B cell (primary cell): ENCODE measurements at regions not wholly inside any gene's neighbourhood (a gene's known extent, or its start where the extent isn't known, plus 50 kb on each side); places are given as distances from the start of the nearest gene placed in this dataset.

ENCODE experiments used
- ATAC-seq: fragments of 200-7000 bp; cut with Tn5 transposase; one replicate; pipeline ENCODE4 v1.10.0; 2021; ENCODE audit warnings: low read depth, mild to moderate bottlenecking, moderate number of reproducible peaks, moderate library complexity
- CTCF ChIA-PET: fragments of 350-600 bp; sonication (Branson Sonifier 250); formaldehyde crosslinking; loops from one replicate; lab custom pipeline; 2021; ENCODE audit warnings: antibody characterized with exemption, inconsistent platforms; lab: Charles Lee
- POLR2A ChIA-PET: fragments of 350-600 bp; sonication (Branson Sonifier 250); formaldehyde crosslinking; loops from one replicate; lab custom pipeline; 2021; ENCODE audit warnings: antibody characterized with exemption; lab: Charles Lee
- DNase-seq: peaks from one replicate; pipeline ENCODE4 v3.0.0; 2013
- H2AFZ ChIP-seq: 2 replicates; pipeline ENCODE4 v1.6.1; 2012; ENCODE audit warnings: mild to moderate bottlenecking, low read depth, low read length; ENCODE audit not compliant: insufficient read depth, poor library complexity, severe bottlenecking
- H3K27ac ChIP-seq, 2 donors: 1 replicate in 1 of 2; 2 replicates in 1 of 2; pipeline ENCODE4 v1.5.1; 2012 to 2013; ENCODE audit warnings: low read length in 2 of 2, mild to moderate bottlenecking in 2 of 2, moderate library complexity in 1 of 2
- H3K27me3 ChIP-seq, 4 experiments: fragments of 200-600 bp in 1 of 4; sonication (generic) in 1 of 4; replicated peaks in 1 of 4; 1 replicate in 2 of 4; 2 replicates in 2 of 4; pipeline versions ENCODE4 v1.6.1 to v1.7.0; 2013 to 2016; ENCODE audit warnings: low read length in 3 of 4, mild to moderate bottlenecking in 2 of 4, mixed read lengths in 1 of 4, moderate library complexity in 1 of 4; ENCODE audit not compliant: insufficient read depth in 4 of 4, control insufficient read depth in 3 of 4; ENCODE audit errors: control extremely low read depth in 1 of 4
- H3K36me3 ChIP-seq, 2 experiments: replicated peaks in 1 of 2; 1 replicate in 1 of 2; 2 replicates in 1 of 2; pipeline versions ENCODE4 v1.6.1 to v1.7.1; 2013; ENCODE audit warnings: low read length in 1 of 2; ENCODE audit not compliant: insufficient read depth in 2 of 2, control insufficient read depth in 1 of 2; ENCODE audit errors: control extremely low read depth in 1 of 2, extremely low read depth in 1 of 2
- H3K4me1 ChIP-seq, 2 donors: fragments of 200-600 bp in 1 of 2; sonication (generic) in 1 of 2; 1 replicate in 1 of 2; 2 replicates in 1 of 2; pipeline versions ENCODE4 v1.5.1 to v1.6.1; 2013 to 2017; ENCODE audit warnings: low read length in 2 of 2; ENCODE audit not compliant: control insufficient read depth in 2 of 2, insufficient read depth in 2 of 2
- H3K4me2 ChIP-seq: replicated peaks from 2 replicates; pipeline ENCODE3; 2012; ENCODE audit warnings: mild to moderate bottlenecking, low read depth, low read length; ENCODE audit not compliant: poor library complexity, severe bottlenecking
- H3K4me3 ChIP-seq, 5 experiments: fragments of 200-600 bp in 1 of 5; sonication (generic) in 1 of 5; 1 replicate in 3 of 5; 2 replicates in 2 of 5; pipeline versions ENCODE4 v1.5.1 to v1.7.0; 2011 to 2016; ENCODE audit warnings: low read length in 4 of 5, mild to moderate bottlenecking in 4 of 5, low read depth in 2 of 5, control low read depth in 1 of 5, moderate library complexity in 1 of 5; ENCODE audit not compliant: insufficient read depth in 1 of 5; ENCODE audit errors: control extremely low read depth in 1 of 5, extremely low read depth in 1 of 5
- H3K79me2 ChIP-seq: fragments of 200-600 bp; sonication (generic); one replicate; pipeline ENCODE4 v1.6.0; 2016; ENCODE audit warnings: low read length; ENCODE audit not compliant: control insufficient read depth, insufficient read depth
- H3K9ac ChIP-seq: fragments of 200-600 bp; sonication (generic); 2 replicates; pipeline ENCODE4 v1.6.1; 2017; ENCODE audit warnings: mild to moderate bottlenecking, low read length, moderate library complexity
- H3K9me3 ChIP-seq, 3 donors: one replicate each; pipeline versions ENCODE4 v1.6.1 to v1.7.1; 2013; ENCODE audit warnings: low read length in 2 of 3; ENCODE audit not compliant: control insufficient read depth in 2 of 3, insufficient read depth in 1 of 3; ENCODE audit errors: control extremely low read depth in 1 of 3
- H4K20me1 ChIP-seq: 2 replicates; pipeline ENCODE4 v1.6.0; 2012; ENCODE audit warnings: mild to moderate bottlenecking, low read length; ENCODE audit not compliant: insufficient read depth, control insufficient read depth, poor library complexity, severe bottlenecking
- H3K27ac Mint-ChIP-seq: one replicate; pipeline ENCODE4 v1.8.0; 2021; ENCODE audit warnings: mixed read lengths
- H3K27me3 Mint-ChIP-seq: one replicate; pipeline ENCODE4 v1.8.0; 2021; ENCODE audit warnings: mixed read lengths
- H3K4me1 Mint-ChIP-seq: one replicate; pipeline ENCODE4 v1.8.0; 2021; ENCODE audit warnings: mixed read lengths
- H3K4me3 Mint-ChIP-seq: one replicate; pipeline ENCODE4 v1.8.0; 2021; ENCODE audit warnings: mixed read lengths
- H3K9me3 Mint-ChIP-seq: one replicate; pipeline ENCODE4 v1.8.0; 2022; ENCODE audit warnings: mixed read lengths; ENCODE audit not compliant: insufficient read depth
- EZH2 ChIP-seq: IDR thresholded peaks from 2 replicates; pipeline ENCODE4 v1.6.1; 2012; ENCODE audit warnings: borderline replicate concordance, low read depth, mild to moderate bottlenecking, moderate library complexity, low read length; ENCODE audit not compliant: insufficient read depth, poor library complexity, severe bottlenecking
- WGBS: methylation state at CpG from one replicate; pipeline ENCODE4 v1.1.5; 2013; ENCODE audit warnings: missing lambda C conversion rate; ENCODE audit not compliant: insufficient coverage; 5-methylcytosine and 5-hydroxymethylcytosine counted together
- intact Hi-C: fragments of 100-400 bp; cut with micrococcal nuclease; formaldehyde crosslinking; loops from one replicate; pipeline ENCODE4 v1.10.0; 2022
- TF ChIP-seq, protein P1 (sequence below): fragments of 200-600 bp; IDR thresholded peaks from one replicate; pipeline ENCODE4 v1.8.0; 2022; ENCODE audit warnings: antibody characterized with exemption, mild to moderate bottlenecking

DNA sequence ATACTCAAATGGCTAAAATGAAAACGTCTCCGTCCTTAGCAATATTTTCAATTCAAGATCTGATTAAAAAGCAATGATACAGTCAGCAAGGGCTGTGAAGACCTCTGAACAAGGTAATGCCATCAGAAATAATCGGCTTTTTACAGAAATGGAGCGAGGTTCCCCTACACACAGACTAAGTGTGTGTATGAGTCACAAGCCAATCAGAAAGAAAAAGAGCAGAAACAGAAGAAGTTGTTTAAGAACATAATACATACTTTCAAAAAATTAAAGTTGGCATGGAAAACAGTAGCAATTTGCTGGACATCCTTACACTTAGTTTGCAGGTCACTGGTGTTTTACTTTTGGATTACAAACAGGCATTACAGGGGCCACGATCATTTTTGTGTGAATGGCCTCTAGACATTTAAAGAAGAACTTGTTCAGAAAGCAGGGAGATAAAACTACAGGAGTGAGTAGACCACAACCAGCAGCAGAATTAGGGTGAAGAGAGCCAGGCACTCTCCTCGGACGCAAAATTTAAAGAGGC is 350.0 kb upstream of the RUNX1 start:
- POLR2A ChIA-PET = interaction anchor here (2.8 kb wide), 1 partner anchor 509 kb away, joined by 14 read pairs; no protein-coding TSS in a partner anchor
- Histone ChIP-seq H3K27ac (no peak overlapping the region), H3K4me3 (no peak overlapping the region), H2AFZ (peak overlapping the region; percentile 25), H3K36me3 (no peaks in the 10 kb centered on the region), H3K9me3 (no peaks in the 10 kb centered on the region), H3K27me3 (no peaks in the 10 kb centered on the region), H3K4me2 (no peak overlapping the region), H3K79me2 (no peaks in the 10 kb centered on the region), H3K9ac (no peak overlapping the region), H4K20me1 (no peaks in the 10 kb centered on the region), H3K4me1 (no peaks in the 10 kb centered on the region)
- 50% methylated on average over 1 of the region's 7 CpGs for WGBS
- H3K4me1 Mint-ChIP-seq = peaks cover 2% of the 10 kb centered on the region
- no peak overlapping the region for H3K4me3 Mint-ChIP-seq
- intact Hi-C loops = no loop called here
- peaks cover 6% of the 10 kb centered on the region for H3K27me3 Mint-ChIP-seq
- H3K9me3 Mint-ChIP-seq = no peaks in the 10 kb centered on the region
- no peak for ATAC-seq
- TF ChIP-seq EZH2 = no peak
- TF ChIP-seq, protein P1, sequence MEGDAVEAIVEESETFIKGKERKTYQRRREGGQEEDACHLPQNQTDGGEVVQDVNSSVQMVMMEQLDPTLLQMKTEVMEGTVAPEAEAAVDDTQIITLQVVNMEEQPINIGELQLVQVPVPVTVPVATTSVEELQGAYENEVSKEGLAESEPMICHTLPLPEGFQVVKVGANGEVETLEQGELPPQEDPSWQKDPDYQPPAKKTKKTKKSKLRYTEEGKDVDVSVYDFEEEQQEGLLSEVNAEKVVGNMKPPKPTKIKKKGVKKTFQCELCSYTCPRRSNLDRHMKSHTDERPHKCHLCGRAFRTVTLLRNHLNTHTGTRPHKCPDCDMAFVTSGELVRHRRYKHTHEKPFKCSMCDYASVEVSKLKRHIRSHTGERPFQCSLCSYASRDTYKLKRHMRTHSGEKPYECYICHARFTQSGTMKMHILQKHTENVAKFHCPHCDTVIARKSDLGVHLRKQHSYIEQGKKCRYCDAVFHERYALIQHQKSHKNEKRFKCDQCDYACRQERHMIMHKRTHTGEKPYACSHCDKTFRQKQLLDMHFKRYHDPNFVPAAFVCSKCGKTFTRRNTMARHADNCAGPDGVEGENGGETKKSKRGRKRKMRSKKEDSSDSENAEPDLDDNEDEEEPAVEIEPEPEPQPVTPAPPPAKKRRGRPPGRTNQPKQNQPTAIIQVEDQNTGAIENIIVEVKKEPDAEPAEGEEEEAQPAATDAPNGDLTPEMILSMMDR = no peak
- H3K27ac Mint-ChIP-seq = no peak overlapping the region
- CTCF ChIA-PET = interaction anchor here (1.1 to 4.4 kb wide), 12 partner anchors 10 to 706 kb away, joined by 3 to 78 read pairs (median 16); no protein-coding TSS in a partner anchor
- no peak for DNase-seq

DNA sequence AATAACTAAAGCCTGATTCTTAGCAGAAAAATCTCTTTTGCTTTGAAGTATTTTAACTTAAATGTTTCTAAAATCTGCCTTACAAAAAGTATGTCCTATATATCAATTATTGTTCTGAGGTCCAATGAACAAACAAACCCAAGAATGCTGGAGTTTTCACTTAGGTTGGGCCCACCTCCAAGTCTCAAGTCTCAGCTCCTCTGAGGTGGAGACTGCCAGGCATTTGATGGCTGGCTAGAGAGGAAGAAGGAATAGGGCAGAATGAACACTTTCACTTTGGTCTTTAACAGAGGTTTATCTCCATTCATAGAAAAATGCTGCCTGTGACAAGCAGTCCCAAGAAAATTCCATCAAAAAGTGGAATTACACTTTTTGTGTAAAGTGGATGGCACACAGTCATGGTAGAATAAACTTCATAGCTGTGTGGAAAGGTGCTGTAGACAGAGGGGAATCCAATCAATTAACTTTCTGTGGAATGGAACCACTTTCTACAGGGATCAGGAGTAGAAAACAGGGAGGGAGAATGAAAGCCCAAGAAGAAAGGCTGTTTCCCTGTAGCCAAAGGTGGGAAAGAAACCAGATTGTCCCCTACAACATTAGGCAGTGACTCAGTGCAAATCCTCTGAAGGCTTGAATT is 349.4 kb upstream of the RUNX1 start:
- ATAC-seq = no peak
- intact Hi-C loops = no loop called here
- Mint-ChIP-seq H3K27me3 (peaks cover 6% of the 10 kb centered on the region), H3K9me3 (no peaks in the 10 kb centered on the region), H3K4me3 (no peak overlapping the region), H3K27ac (no peak overlapping the region), H3K4me1 (peaks cover 2% of the 10 kb centered on the region)
- Histone ChIP-seq H3K9me3 (no peaks in the 10 kb centered on the region), H4K20me1 (no peaks in the 10 kb centered on the region), H3K36me3 (no peaks in the 10 kb centered on the region), H3K4me1 (no peaks in the 10 kb centered on the region), H3K9ac (no peak overlapping the region), H3K27ac (no peak overlapping the region), H2AFZ (no peak overlapping the region), H3K4me2 (no peak overlapping the region), H3K4me3 (no peak overlapping the region), H3K27me3 (no peaks in the 10 kb centered on the region), H3K79me2 (no peaks in the 10 kb centered on the region)
- POLR2A ChIA-PET = interaction anchor here (1.0 kb wide), 1 partner anchor 510 kb away, joined by 3 read pairs; no protein-coding TSS in a partner anchor
- DNase-seq = no peak
- TF ChIP-seq, protein P1 = no peak
- TF ChIP-seq EZH2 = no peak
- CTCF ChIA-PET = interaction anchor here (1.0 to 4.4 kb wide), 8 partner anchors 350 to 706 kb away, joined by 3 to 78 read pairs (median 16); no protein-coding TSS in a partner anchor
